ENCODE measurements at regions not wholly inside any gene's neighbourhood (a gene's known extent, or its start where the extent isn't known, plus 50 kb on each side); places are given as distances from the start of the nearest gene placed in this dataset.

- BruUV-seq (replicated peaks), result no TSS peak
- CTCF ChIA-PET (ENCODE audit: unreplicated experiment), result no interaction called here
- no peak overlapping the region for H3K4me2 ChIP-seq (ENCODE audit: low read length)
These were observed 95.7 kb downstream of the SPANXN4 start for GRCh38 chrX:143121477-143121876.

GRCh38 chrX:143115466-143115865 lies 89.7 kb downstream of the SPANXN4 start:
- Histone ChIP-seq H3K9me2 (ENCODE audit: insufficient read depth, low read length) (no peaks in the 10 kb centered on the region), H2AFZ (ENCODE audit: low read length) (no peak overlapping the region), H3K9me3 (ENCODE audit: low read length) (no peaks in the 10 kb centered on the region), H3K4me2 (ENCODE audit: low read length) (no peak overlapping the region), H3K4me3 (ENCODE audit: low read depth, low read length, poor library complexity, severe bottlenecking) (no peak overlapping the region), H3K79me2 (ENCODE audit: insufficient read depth, low read depth, low read length) (no peaks in the 10 kb centered on the region), H3K36me3 (ENCODE audit: insufficient read depth, low read length) (no peaks in the 10 kb centered on the region), H4K20me1 (ENCODE audit: insufficient read depth, low read length) (no peaks in the 10 kb centered on the region), H3K4me1 (ENCODE audit: insufficient read depth, low read length, poor library complexity, severe bottlenecking) (no peaks in the 10 kb centered on the region), H3K27ac (ENCODE audit: low read depth, low read length, poor library complexity, severe bottlenecking) (no peak overlapping the region)
- intact Hi-C loops (cut with micrococcal nuclease; ENCODE audit: unreplicated experiment), result no loop called here
- BruUV-seq (replicated peaks), result no TSS peak
- no peak for DNase-seq (ENCODE audit: low spot score)
- CTCF ChIA-PET (ENCODE audit: unreplicated experiment), result no interaction called here
- POLR2A ChIA-PET, result no interaction called here
- TF ChIP-seq CTCF (conservative IDR thresholded peaks at IDR 0.05; ENCODE audit: low read length), result no peak
- no peak for TF ChIP-seq EZH2phosphoT487 (IDR thresholded peaks at IDR 0.05; ENCODE audit: borderline replicate concordance, low read depth, low read length)

More at GRCh38 chrX:143121477-143121876, 95.7 kb downstream of the SPANXN4 start:
- Histone ChIP-seq H3K4me3 (ENCODE audit: low read depth, low read length, poor library complexity, severe bottlenecking) (no peak overlapping the region), H3K9me3 (ENCODE audit: low read length) (no peaks in the 10 kb centered on the region), H3K9me2 (ENCODE audit: insufficient read depth, low read length) (no peaks in the 10 kb centered on the region), H3K27ac (ENCODE audit: low read depth, low read length, poor library complexity, severe bottlenecking) (no peak overlapping the region), H4K20me1 (ENCODE audit: insufficient read depth, low read length) (no peaks in the 10 kb centered on the region), H3K36me3 (ENCODE audit: insufficient read depth, low read length) (no peaks in the 10 kb centered on the region), H3K79me2 (ENCODE audit: insufficient read depth, low read depth, low read length) (no peaks in the 10 kb centered on the region), H2AFZ (ENCODE audit: low read length) (no peak overlapping the region), H3K4me1 (ENCODE audit: insufficient read depth, low read length, poor library complexity, severe bottlenecking) (no peaks in the 10 kb centered on the region)
- intact Hi-C loops (cut with micrococcal nuclease; ENCODE audit: unreplicated experiment), result no loop called here
- TF ChIP-seq EZH2phosphoT487 (IDR thresholded peaks at IDR 0.05; ENCODE audit: borderline replicate concordance, low read depth, low read length) (no peak), CTCF (conservative IDR thresholded peaks at IDR 0.05; ENCODE audit: low read length) (no peak)
- POLR2A ChIA-PET, result no interaction called here
- no peak for DNase-seq (ENCODE audit: low spot score)

- Histone ChIP-seq H3K9me3 (ENCODE audit: low read length) (no peaks in the 10 kb centered on the region), H3K79me2 (ENCODE audit: insufficient read depth, low read depth, low read length) (no peaks in the 10 kb centered on the region), H3K4me1 (ENCODE audit: insufficient read depth, low read length, poor library complexity, severe bottlenecking) (no peaks in the 10 kb centered on the region), H4K20me1 (ENCODE audit: insufficient read depth, low read length) (no peaks in the 10 kb centered on the region), H3K9me2 (ENCODE audit: insufficient read depth, low read length) (no peaks in the 10 kb centered on the region), H3K36me3 (ENCODE audit: insufficient read depth, low read length) (no peaks in the 10 kb centered on the region), H3K27ac (ENCODE audit: low read depth, low read length, poor library complexity, severe bottlenecking) (no peak overlapping the region), H3K4me3 (ENCODE audit: low read depth, low read length, poor library complexity, severe bottlenecking) (no peak overlapping the region), H2AFZ (ENCODE audit: low read length) (no peak overlapping the region), H3K4me2 (ENCODE audit: low read length) (no peak overlapping the region)
- ChIA-PET POLR2A (no interaction called here), CTCF (ENCODE audit: unreplicated experiment) (no interaction called here)
- BruUV-seq (replicated peaks), result no TSS peak
- DNase-seq (ENCODE audit: low spot score), result no peak
- intact Hi-C loops (cut with micrococcal nuclease; ENCODE audit: unreplicated experiment), result no loop called here
- no peak for TF ChIP-seq EZH2phosphoT487 (IDR thresholded peaks at IDR 0.05; ENCODE audit: borderline replicate concordance, low read depth, low read length)
- TF ChIP-seq CTCF (conservative IDR thresholded peaks at IDR 0.05; ENCODE audit: low read length), result no peak
These were observed 70.1 kb downstream of the SPANXN4 start for GRCh38 chrX:143095816-143096215.

All from OCI-LY7 (cell line).